Lower lobe of right lung (tissue), 2 donors: ENCODE measurements at regions not wholly inside any gene's neighbourhood (a gene's known extent, or its start where the extent isn't known, plus 50 kb on each side); places are given as distances from the start of the nearest gene placed in this dataset.

Experiments used
- ATAC-seq, 2 donors: fragments of 200-7000 bp; cut with Tn5 transposase; one replicate each; pipeline ENCODE4 v1.9.1; 2020 to 2022; ENCODE audit warnings: mild to moderate bottlenecking in 2 of 2, moderate library complexity in 2 of 2
- DNase-seq: peaks from one replicate; pipeline ENCODE4 v3.0.0-alpha.2; 2020
- H3K27ac ChIP-seq: fragments of 200-600 bp; one replicate; pipeline ENCODE4 v1.8.0; 2022
- H3K27me3 ChIP-seq: fragments of 200-600 bp; one replicate; pipeline ENCODE4 v1.8.0; 2022; ENCODE audit warnings: low read depth
- H3K36me3 ChIP-seq: fragments of 200-600 bp; one replicate; pipeline ENCODE4 v1.8.0; 2022; ENCODE audit warnings: mild to moderate bottlenecking
- H3K4me1 ChIP-seq: fragments of 200-600 bp; one replicate; pipeline ENCODE4 v1.8.0; 2022
- H3K4me3 ChIP-seq: fragments of 200-600 bp; one replicate; pipeline ENCODE4 v1.8.0; 2022; ENCODE audit warnings: mild to moderate bottlenecking
- H3K9me3 ChIP-seq: fragments of 200-600 bp; one replicate; pipeline ENCODE4 v1.8.0; 2022
- intact Hi-C: fragments of 100-400 bp; cut with DNase I; formaldehyde crosslinking; loops from one replicate; pipeline ENCODE4 v1.11.0; 2022
- TF ChIP-seq, protein P1 (sequence below): fragments of 200-600 bp; IDR thresholded peaks from one replicate; pipeline ENCODE4 v1.8.0; 2022; ENCODE audit warnings: antibody characterized with exemption, mild to moderate bottlenecking
- donor health status: DM: no; HTN: yes; CAD: no; lungs with severe emphysema.

DNA sequence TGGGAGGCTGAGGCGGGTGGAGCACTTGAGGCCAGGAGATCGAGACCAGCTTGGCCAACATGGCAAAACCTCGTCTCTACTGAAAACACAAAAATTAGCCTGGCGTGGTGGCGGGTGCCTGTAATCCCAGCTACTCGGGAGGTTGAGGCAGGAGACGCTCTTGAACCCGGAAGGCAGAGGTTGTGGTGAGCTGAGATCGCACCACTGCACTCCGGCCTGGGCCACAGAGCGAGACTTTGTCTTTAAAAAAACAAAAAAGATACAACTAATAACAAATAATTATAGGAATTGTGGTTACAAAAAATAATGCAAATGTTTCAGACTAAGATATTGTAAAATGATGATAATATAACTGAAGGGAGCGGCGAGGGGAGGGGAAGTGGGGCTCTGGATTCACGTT, 90.3 kb upstream of the RTL6 start:
- intact Hi-C loops: no loop called here
- no peak overlapping the region for H3K27ac ChIP-seq
- ATAC-seq (no peak), DNase-seq (peak; percentile 23)
- no peak overlapping the region for H3K4me3 ChIP-seq
- TF ChIP-seq, protein P1, sequence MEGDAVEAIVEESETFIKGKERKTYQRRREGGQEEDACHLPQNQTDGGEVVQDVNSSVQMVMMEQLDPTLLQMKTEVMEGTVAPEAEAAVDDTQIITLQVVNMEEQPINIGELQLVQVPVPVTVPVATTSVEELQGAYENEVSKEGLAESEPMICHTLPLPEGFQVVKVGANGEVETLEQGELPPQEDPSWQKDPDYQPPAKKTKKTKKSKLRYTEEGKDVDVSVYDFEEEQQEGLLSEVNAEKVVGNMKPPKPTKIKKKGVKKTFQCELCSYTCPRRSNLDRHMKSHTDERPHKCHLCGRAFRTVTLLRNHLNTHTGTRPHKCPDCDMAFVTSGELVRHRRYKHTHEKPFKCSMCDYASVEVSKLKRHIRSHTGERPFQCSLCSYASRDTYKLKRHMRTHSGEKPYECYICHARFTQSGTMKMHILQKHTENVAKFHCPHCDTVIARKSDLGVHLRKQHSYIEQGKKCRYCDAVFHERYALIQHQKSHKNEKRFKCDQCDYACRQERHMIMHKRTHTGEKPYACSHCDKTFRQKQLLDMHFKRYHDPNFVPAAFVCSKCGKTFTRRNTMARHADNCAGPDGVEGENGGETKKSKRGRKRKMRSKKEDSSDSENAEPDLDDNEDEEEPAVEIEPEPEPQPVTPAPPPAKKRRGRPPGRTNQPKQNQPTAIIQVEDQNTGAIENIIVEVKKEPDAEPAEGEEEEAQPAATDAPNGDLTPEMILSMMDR: no peak
- H3K36me3 ChIP-seq: no peaks in the 10 kb centered on the region
- peaks cover 40% of the 10 kb centered on the region for H3K27me3 ChIP-seq
- H3K9me3 ChIP-seq: no peaks in the 10 kb centered on the region
- no peaks in the 10 kb centered on the region for H3K4me1 ChIP-seq

DNA sequence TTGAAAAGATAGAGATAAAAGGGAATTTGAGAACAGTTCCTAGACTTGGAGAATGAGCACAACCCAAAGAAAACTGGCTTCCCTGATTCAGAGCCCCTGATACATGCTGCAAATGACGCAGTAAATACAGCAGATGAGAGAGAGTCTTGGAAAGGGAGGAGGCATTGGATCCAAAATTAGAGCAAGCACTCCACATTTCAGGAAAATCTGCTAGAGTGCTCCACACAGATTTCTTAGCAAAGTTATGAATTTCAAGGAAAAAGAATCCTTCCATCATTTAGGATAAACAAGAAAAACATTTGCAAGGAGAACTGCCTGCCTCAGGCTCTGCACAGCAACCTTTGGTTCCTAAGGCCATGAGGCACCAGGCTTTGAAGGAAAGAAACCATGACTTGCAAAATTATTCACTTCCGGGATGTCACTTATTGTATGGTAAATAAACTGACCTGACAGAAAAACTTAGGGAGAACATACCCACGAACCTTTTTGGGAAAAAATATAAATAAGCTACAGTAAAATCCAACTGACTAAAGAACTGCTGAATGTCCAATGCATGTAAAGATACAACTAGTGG, 89.8 kb upstream of the RTL6 start:
- DNase-seq (no peak), ATAC-seq (no peak)
- Histone ChIP-seq H3K9me3 (no peaks in the 10 kb centered on the region), H3K4me3 (no peak overlapping the region), H3K27me3 (peaks cover 40% of the 10 kb centered on the region), H3K27ac (no peak overlapping the region), H3K4me1 (no peaks in the 10 kb centered on the region), H3K36me3 (no peaks in the 10 kb centered on the region)
- TF ChIP-seq, protein P1: no peak
- intact Hi-C loops: no loop called here

DNA sequence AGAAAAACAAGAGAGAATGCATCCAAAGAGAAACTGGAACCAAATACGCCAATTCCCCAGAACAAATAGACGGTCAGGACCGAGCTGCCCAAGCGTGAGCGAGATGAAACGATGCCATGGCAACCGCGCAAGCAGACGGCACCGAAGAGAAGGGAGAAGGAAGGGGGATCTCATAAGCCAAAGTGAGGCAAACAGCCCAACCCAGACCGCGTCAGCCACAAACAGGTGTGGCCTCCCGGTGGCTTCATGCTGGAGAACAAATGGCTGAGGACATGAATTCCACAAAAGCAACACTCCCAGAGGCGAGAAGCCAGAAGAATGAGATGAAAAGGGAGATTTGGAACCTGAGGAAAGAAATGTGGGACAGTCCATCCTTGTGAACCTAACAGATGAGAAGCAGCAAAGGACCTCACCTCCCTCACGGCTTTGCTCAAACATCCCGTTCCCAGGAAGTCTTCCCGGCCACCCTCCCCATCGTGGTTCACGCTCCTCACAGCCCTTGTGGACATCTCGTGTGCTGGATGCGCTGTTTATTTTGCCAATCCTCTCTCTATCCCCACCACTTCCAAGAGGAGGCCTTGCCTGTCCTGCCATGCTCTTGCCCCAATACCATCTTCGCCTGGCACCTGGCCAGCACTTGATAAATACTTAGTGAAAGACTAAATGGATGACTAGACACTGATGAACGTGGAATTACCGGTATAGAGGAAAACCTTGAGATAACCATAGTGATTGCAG, 89.1 kb upstream of the RTL6 start:
- DNase-seq (peak; percentile 34), ATAC-seq (peak in 1 of 2 donors; percentile 7)
- Histone ChIP-seq H3K4me1 (no peaks in the 10 kb centered on the region), H3K27ac (no peak overlapping the region), H3K9me3 (no peaks in the 10 kb centered on the region), H3K27me3 (peaks cover 40% of the 10 kb centered on the region), H3K36me3 (no peaks in the 10 kb centered on the region), H3K4me3 (no peak overlapping the region)
- intact Hi-C loops: no loop called here
- TF ChIP-seq, protein P1: no peak

DNA sequence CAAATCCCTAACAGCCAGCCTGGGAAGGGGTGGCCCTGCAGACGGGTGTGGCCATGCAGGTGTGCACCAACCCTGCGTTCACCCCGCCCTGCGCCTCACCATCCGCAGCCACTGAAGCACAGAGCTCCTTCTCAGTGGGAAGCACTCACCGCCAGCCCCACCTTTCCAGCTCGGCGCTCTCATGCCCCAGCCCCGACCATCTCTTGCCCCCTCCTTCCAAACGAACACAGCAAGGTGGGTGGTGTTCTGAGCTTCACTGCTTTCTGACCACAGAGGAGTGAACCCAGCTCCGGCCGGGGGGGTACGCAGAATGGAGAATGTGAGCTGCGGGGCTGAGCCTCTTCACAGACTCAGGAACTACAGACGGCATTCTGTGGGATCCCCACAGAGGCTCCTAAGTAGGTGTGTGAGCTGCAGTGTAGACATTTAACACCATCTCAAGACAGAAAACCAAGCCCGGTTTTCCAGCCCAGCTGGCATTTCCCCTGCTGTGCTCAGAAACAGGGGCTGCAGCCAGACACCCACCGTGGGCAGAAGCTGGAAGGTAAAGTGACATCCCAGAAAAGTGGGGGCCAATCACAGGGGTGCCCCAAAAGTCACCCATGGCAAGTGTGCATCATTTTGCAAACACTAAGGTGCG, 88.4 kb upstream of the RTL6 start:
- H3K4me1 ChIP-seq: no peaks in the 10 kb centered on the region
- intact Hi-C loops: no loop called here
- TF ChIP-seq, protein P1: no peak
- H3K4me3 ChIP-seq: no peak overlapping the region
- no peaks in the 10 kb centered on the region for H3K36me3 ChIP-seq
- DNase-seq: peak; percentile 39
- H3K27ac ChIP-seq: no peak overlapping the region
- no peak for ATAC-seq
- no peaks in the 10 kb centered on the region for H3K9me3 ChIP-seq
- H3K27me3 ChIP-seq: peaks cover 34% of the 10 kb centered on the region

DNA sequence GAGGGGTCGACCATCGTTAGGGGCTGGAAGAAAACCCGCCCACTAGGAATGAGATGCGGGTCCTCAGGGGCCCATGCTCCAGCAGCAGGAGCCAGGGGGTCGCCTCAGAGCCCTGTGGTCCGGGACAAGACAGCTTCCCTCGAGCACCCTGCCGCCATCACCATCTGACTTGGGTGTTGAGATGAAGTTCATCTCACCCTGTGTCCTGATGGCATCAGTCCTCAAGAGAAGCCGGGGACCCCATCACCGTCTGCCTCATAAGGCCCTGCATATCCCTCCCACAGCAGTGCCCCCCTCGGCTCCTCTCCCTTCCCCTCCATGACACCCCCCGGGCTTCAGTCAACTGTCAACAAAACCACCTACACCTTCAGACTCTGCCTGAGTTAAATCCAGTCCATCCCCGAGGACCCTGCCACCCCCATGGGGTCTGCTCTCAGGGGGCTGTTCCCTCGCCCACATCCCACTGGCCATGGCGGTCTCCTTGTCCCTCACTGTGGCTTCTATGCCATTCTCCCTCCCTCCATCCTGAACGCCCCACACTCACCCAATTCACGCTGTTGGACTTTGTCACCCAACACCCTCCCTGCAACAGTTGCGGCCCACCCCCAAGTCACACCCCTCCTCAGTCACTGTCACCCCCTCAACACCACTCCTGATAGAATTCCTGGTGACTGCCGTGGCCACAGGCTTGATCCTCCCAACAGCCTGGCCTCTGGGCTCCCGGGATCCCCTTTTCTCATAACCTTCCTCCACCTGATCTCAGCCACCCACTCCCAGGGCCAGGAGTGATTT, 87.7 kb upstream of the RTL6 start:
- no peaks in the 10 kb centered on the region for H3K36me3 ChIP-seq
- intact Hi-C loops: no loop called here
- no peak overlapping the region for H3K27ac ChIP-seq
- H3K27me3 ChIP-seq: peaks cover 34% of the 10 kb centered on the region
- TF ChIP-seq, protein P1: no peak
- no peak overlapping the region for H3K4me3 ChIP-seq
- H3K4me1 ChIP-seq: no peaks in the 10 kb centered on the region
- DNase-seq (peak; percentile 32), ATAC-seq (no peak)
- H3K9me3 ChIP-seq: no peaks in the 10 kb centered on the region
